Endothelial cell of umbilical vein (primary cell): ENCODE measurements at regions not wholly inside any gene's neighbourhood (a gene's known extent, or its start where the extent isn't known, plus 50 kb on each side); places are given as distances from the start of the nearest gene placed in this dataset.

ENCODE experiments used
- BruUV-seq: library from RNA; stranded (reverse); fragments of 400-500 nt; replicated peaks from 2 replicates; lab custom pipeline; 2021; lab: Mats Ljungman, UMichigan
- CTCF ChIA-PET: fragments of 300-600, 350-600 bp; sonication (Branson Sonifier 250); formaldehyde crosslinking; loops from one replicate; lab custom pipeline; 2021; ENCODE audit warnings: antibody characterized with exemption, inconsistent platforms; lab: Charles Lee
- POLR2A ChIA-PET: fragments of 300-600, 350-600 bp; sonication (Branson Sonifier 250); formaldehyde crosslinking; loops from one replicate; lab custom pipeline; 2021; ENCODE audit warnings: antibody characterized with exemption, inconsistent platforms; lab: Charles Lee
- DNase-seq: peaks from one replicate; pipeline ENCODE4 v3.0.0-alpha.2; 2011; ENCODE audit warnings: low read depth, low spot score
- FAIRE-seq: peaks from 2 replicates; lab custom pipeline; 2011; peaks lifted over from hg19 to GRCh38; lab: Jason Lieb, UNC
- H2AFZ ChIP-seq: 2 replicates; pipeline ENCODE4 v1.6.0; 2012; ENCODE audit warnings: low read depth, low read length, control low read depth, inconsistent platforms
- H3K27ac ChIP-seq: 2 replicates; pipeline ENCODE4 v1.5.1; 2011; ENCODE audit warnings: low read depth, mild to moderate bottlenecking, control low read depth, low read length, moderate library complexity; ENCODE audit not compliant: insufficient read depth
- H3K27me3 ChIP-seq, 2 experiments: 2 replicates each; pipeline versions ENCODE4 v1.6.0 to v1.6.1; 2011; ENCODE audit warnings: low read length in 2 of 2, mixed read lengths in 1 of 2; ENCODE audit not compliant: control insufficient read depth in 2 of 2, insufficient read depth in 2 of 2
- H3K36me3 ChIP-seq, 2 experiments: 2 replicates in 1 of 2; 3 replicates in 1 of 2; pipeline ENCODE4 v1.5.1; 2011; ENCODE audit warnings: low read length in 2 of 2, mild to moderate bottlenecking in 1 of 2, moderate library complexity in 1 of 2; ENCODE audit not compliant: control insufficient read depth in 2 of 2, insufficient read depth in 2 of 2; ENCODE audit errors: extremely low read depth in 1 of 2
- H3K4me1 ChIP-seq: 3 replicates; pipeline ENCODE4 v1.5.1; 2011; ENCODE audit warnings: mild to moderate bottlenecking, low read length; ENCODE audit not compliant: control insufficient read depth, insufficient read depth; ENCODE audit errors: extremely low read depth
- H3K4me2 ChIP-seq: 2 replicates; pipeline ENCODE4 v1.6.1; 2011; ENCODE audit warnings: low read length, control low read depth, mixed read lengths; ENCODE audit not compliant: insufficient read depth
- H3K4me3 ChIP-seq, 3 experiments: fragments of 200-600 bp in 1 of 3; sonication (generic), shearing (Covaris generic) in 1 of 3; replicated peaks in 1 of 3; 2 replicates each; pipeline ENCODE4 v1.5.1; 2011 to 2016; ENCODE audit warnings: control low read depth in 3 of 3, low read length in 3 of 3, mild to moderate bottlenecking in 2 of 3, inconsistent platforms in 1 of 3, low read depth in 1 of 3, moderate library complexity in 1 of 3; ENCODE audit not compliant: insufficient read depth in 1 of 3
- H3K79me2 ChIP-seq: 2 replicates; pipeline ENCODE4 v1.6.0; 2012; ENCODE audit warnings: low read length, inconsistent platforms; ENCODE audit not compliant: control insufficient read depth, insufficient read depth
- H3K9ac ChIP-seq: replicated peaks from 2 replicates; pipeline ENCODE3; 2011; ENCODE audit warnings: low read length, control low read depth; ENCODE audit not compliant: insufficient read depth; ENCODE audit errors: extremely low read depth
- H3K9me1 ChIP-seq: replicated peaks from 3 replicates; pipeline ENCODE4 v1.6.0; 2011; ENCODE audit warnings: mild to moderate bottlenecking, low read length; ENCODE audit not compliant: control insufficient read depth, insufficient read depth; ENCODE audit errors: extremely low read depth
- H3K9me3 ChIP-seq: replicated peaks from 2 replicates; pipeline ENCODE4 v1.5.1; 2012; ENCODE audit warnings: low read length, inconsistent platforms; ENCODE audit not compliant: control insufficient read depth, insufficient read depth
- H4K20me1 ChIP-seq: replicated peaks from 2 replicates; pipeline ENCODE3; 2011; ENCODE audit warnings: mild to moderate bottlenecking, low read length; ENCODE audit not compliant: control insufficient read depth, insufficient read depth; ENCODE audit errors: extremely low read depth
- CTCF ChIP-seq, 2 donors: IDR thresholded peaks; 1 replicate in 1 of 2; 2 replicates in 1 of 2; pipeline ENCODE4 v1.5.1; 2011; ENCODE audit warnings: low read length in 2 of 2, mild to moderate bottlenecking in 2 of 2, moderate library complexity in 2 of 2, control low read depth in 1 of 2, inconsistent platforms in 1 of 2, low read depth in 1 of 2; ENCODE audit not compliant: insufficient read depth in 1 of 2; ENCODE audit errors: extremely low read depth in 1 of 2
- EZH2 ChIP-seq: IDR thresholded peaks from 2 replicates; pipeline ENCODE4 v1.6.1; 2012; ENCODE audit warnings: borderline replicate concordance, low read depth, mild to moderate bottlenecking, moderate library complexity, low read length, inconsistent platforms; ENCODE audit not compliant: severe bottlenecking
- FOS ChIP-seq: IDR thresholded peaks from 2 replicates; pipeline ENCODE4 v1.6.1; 2011; ENCODE audit warnings: mild to moderate bottlenecking, low read length, moderate library complexity, borderline replicate concordance; ENCODE audit not compliant: insufficient read depth
- GATA2 ChIP-seq: IDR thresholded peaks from 2 replicates; pipeline ENCODE4 v1.7.0; 2011; ENCODE audit warnings: low read depth, mild to moderate bottlenecking, moderate library complexity, mixed read lengths, low read length; ENCODE audit not compliant: insufficient read length, insufficient read depth
- JUN ChIP-seq: IDR thresholded peaks from 2 replicates; pipeline ENCODE4 v1.6.1; 2011; ENCODE audit warnings: borderline replicate concordance, low read depth; ENCODE audit not compliant: insufficient read length, insufficient read depth
- MAX ChIP-seq: IDR thresholded peaks from 2 replicates; pipeline ENCODE4 v1.6.1; 2011; ENCODE audit not compliant: insufficient read depth, insufficient read length
- MYC ChIP-seq: IDR thresholded peaks from one replicate; pipeline ENCODE4 v1.6.1; 2011; ENCODE audit warnings: mild to moderate bottlenecking, low read depth, low read length
- POLR2A ChIP-seq: IDR thresholded peaks from 2 replicates; pipeline ENCODE4 v1.6.1; 2012; ENCODE audit warnings: low read depth, mild to moderate bottlenecking, control low read depth, low read length
- POLR2AphosphoS5 ChIP-seq: IDR thresholded peaks from 2 replicates; pipeline ENCODE4 v1.6.1; 2012; ENCODE audit warnings: low read depth, mild to moderate bottlenecking, control low read depth, low read length, moderate library complexity; ENCODE audit not compliant: insufficient read depth
- dilution Hi-C: fragments of 300-500 bp; cut with MboI; formaldehyde crosslinking; loops from one replicate; pipeline ENCODE4 v1.15.0; 2019; ENCODE audit warnings: low sequenced_read_pairs; ENCODE audit not compliant: extremely low pct_ligation_motif_present
- intact Hi-C: fragments of 100-400 bp; cut with micrococcal nuclease; formaldehyde crosslinking; loops from one replicate; pipeline ENCODE4 v1.10.0; 2022

GRCh38 chr16:86848821-86849220 is 270.5 kb downstream of the FOXL1 start:
- intact Hi-C loops, result no loop called here
- no peaks in the 10 kb centered on the region for H3K36me3 ChIP-seq
- no peaks in the 10 kb centered on the region for H3K27me3 ChIP-seq
- ChIA-PET POLR2A (no interaction called here), CTCF (no interaction called here)
- no peak overlapping the region for H3K4me2 ChIP-seq
- BruUV-seq, result no TSS peak
- no peaks in the 10 kb centered on the region for H3K4me1 ChIP-seq
- H2AFZ ChIP-seq, result no peak overlapping the region
- no peaks in the 10 kb centered on the region for H3K9me1 ChIP-seq
- no peak overlapping the region for H3K9ac ChIP-seq
- FAIRE-seq, result no peak
- no peak overlapping the region for H3K4me3 ChIP-seq
- H3K27ac ChIP-seq, result no peak overlapping the region
- TF ChIP-seq GATA2 (no peak), JUN (no peak), CTCF (IDR thresholded peaks at IDR 0.05; ENCODE audit: extremely low read depth in 1 of 2, insufficient read depth in 1 of 2, low read depth in 1 of 2, low read length in 2 of 2) (no peak), FOS (no peak), MYC (no peak), POLR2A (no peak), POLR2AphosphoS5 (no peak), EZH2 (no peak), MAX (no peak)
- DNase-seq, result no peak
- no peaks in the 10 kb centered on the region for H3K79me2 ChIP-seq
- dilution Hi-C loops, result no loop called here
- no peaks in the 10 kb centered on the region for H3K9me3 ChIP-seq
- H4K20me1 ChIP-seq, result no peaks in the 10 kb centered on the region
